ENCODE measurements at regions not wholly inside any gene's neighbourhood (a gene's known extent, or its start where the extent isn't known, plus 50 kb on each side); places are given as distances from the start of the nearest gene placed in this dataset.

GRCh38 chr9:13354733-13355132, 75.2 kb upstream of the MPDZ start:
- no peaks in the 10 kb centered on the region for H3K9me3 ChIP-seq (ENCODE audit: control insufficient read depth in 4 of 4, low read length in 3 of 4)
- peaks cover 0 to 10% (median 5%) of the 10 kb centered on the region in 4 donors for H3K4me1 ChIP-seq (ENCODE audit: control insufficient read depth in 4 of 4, insufficient read depth in 4 of 4, low read length in 3 of 4)
- no peak for DNase-seq (ENCODE audit: low spot score)
- H3K36me3 ChIP-seq (ENCODE audit: control insufficient read depth in 4 of 4, insufficient read depth in 3 of 4, low read depth in 1 of 4, low read length in 3 of 4) = no peaks in the 10 kb centered on the region
- WGBS = 88% methylated on average over 2 of the region's 2 CpGs
- no peaks in the 10 kb centered on the region for H3K27me3 ChIP-seq (ENCODE audit: control insufficient read depth in 4 of 4, insufficient read depth in 4 of 4, low read length in 3 of 4)
- TF ChIP-seq ZBTB33 (IDR thresholded peaks at IDR 0.05) = no peak
- no peak for TF ChIP-seq RXRA (IDR thresholded peaks at IDR 0.05)
- TF ChIP-seq MAX (IDR thresholded peaks at IDR 0.05) = no peak
- no peak for TF ChIP-seq HNF4A (conservative IDR thresholded peaks at IDR 0.05)
- TF ChIP-seq HNF4G (IDR thresholded peaks at IDR 0.05) = no peak
- no peak overlapping the region for H3K9ac ChIP-seq (ENCODE audit: low read depth in 1 of 2, low read length in 2 of 2)
- no peak overlapping the region for H3K4me3 ChIP-seq (ENCODE audit: low read depth in 1 of 3, low read length in 3 of 3)
- H3K27ac ChIP-seq (ENCODE audit: low read depth in 1 of 2, low read length in 2 of 2) = no peak overlapping the region

- TF ChIP-seq RXRA (IDR thresholded peaks at IDR 0.05) (peak in 1 of 2 donors; percentile 11), JUND (IDR thresholded peaks at IDR 0.05) (no peak), FOXA1 (IDR thresholded peaks at IDR 0.05) (no peak), ATF3 (IDR thresholded peaks at IDR 0.05) (no peak), RAD21 (IDR thresholded peaks at IDR 0.05) (no peak), HNF4A (conservative IDR thresholded peaks at IDR 0.05) (no peak)
- H3K9me3 ChIP-seq (ENCODE audit: control insufficient read depth in 4 of 4, low read length in 3 of 4) = no peaks in the 10 kb centered on the region
- no peak for DNase-seq (ENCODE audit: low spot score)
- peaks cover 0 to 10% (median 5%) of the 10 kb centered on the region in 4 donors for H3K4me1 ChIP-seq (ENCODE audit: control insufficient read depth in 4 of 4, insufficient read depth in 4 of 4, low read length in 3 of 4)
- no peaks in the 10 kb centered on the region for H3K36me3 ChIP-seq (ENCODE audit: control insufficient read depth in 4 of 4, insufficient read depth in 3 of 4, low read depth in 1 of 4, low read length in 3 of 4)
- no peaks in the 10 kb centered on the region for H3K27me3 ChIP-seq (ENCODE audit: control insufficient read depth in 4 of 4, insufficient read depth in 4 of 4, low read length in 3 of 4)
- 35% methylated on average over 4 of the region's 4 CpGs for WGBS
- no peak overlapping the region for H3K9ac ChIP-seq (ENCODE audit: low read depth in 1 of 2, low read length in 2 of 2)
- no peak overlapping the region for H3K4me3 ChIP-seq (ENCODE audit: low read depth in 1 of 3, low read length in 3 of 3)
- H3K27ac ChIP-seq (ENCODE audit: low read depth in 1 of 2, low read length in 2 of 2) = no peak overlapping the region
These were observed 73.0 kb upstream of the MPDZ start for GRCh38 chr9:13352451-13352979.

GRCh38 chr9:13351778-13352386, 72.4 kb upstream of the MPDZ start:
- TF ChIP-seq HNF4A (conservative IDR thresholded peaks at IDR 0.05) (no peak), RAD21 (IDR thresholded peaks at IDR 0.05) (peak; percentile 79 to 81), HNF4G (IDR thresholded peaks at IDR 0.05) (no peak), YY1 (IDR thresholded peaks at IDR 0.05) (no peak), NR2F2 (IDR thresholded peaks at IDR 0.05) (no peak), ATF3 (IDR thresholded peaks at IDR 0.05) (no peak), ZBTB33 (IDR thresholded peaks at IDR 0.05) (no peak), FOXA1 (IDR thresholded peaks at IDR 0.05) (no peak), RXRA (IDR thresholded peaks at IDR 0.05) (no peak), FOXA2 (IDR thresholded peaks at IDR 0.05) (no peak), CTCF (IDR thresholded peaks at IDR 0.05; ENCODE audit: low read depth, low read length, missing input control) (peak; percentile 45), EGR1 (IDR thresholded peaks at IDR 0.05; ENCODE audit: low read depth in 2 of 2) (no peak), GABPA (IDR thresholded peaks at IDR 0.05 in 1 of 2, conservative IDR thresholded peaks at IDR 0.05 in 1 of 2) (no peak), JUND (IDR thresholded peaks at IDR 0.05) (no peak)
- no peaks in the 10 kb centered on the region for H3K36me3 ChIP-seq (ENCODE audit: control insufficient read depth in 4 of 4, insufficient read depth in 3 of 4, low read depth in 1 of 4, low read length in 3 of 4)
- H3K4me1 ChIP-seq (ENCODE audit: control insufficient read depth in 4 of 4, insufficient read depth in 4 of 4, low read length in 3 of 4) = peaks cover 0 to 10% (median 5%) of the 10 kb centered on the region in 4 donors
- no peak for DNase-seq (ENCODE audit: low spot score)
- no peak overlapping the region for H3K27ac ChIP-seq (ENCODE audit: low read depth in 1 of 2, low read length in 2 of 2)
- WGBS = 11% methylated on average over 3 of the region's 3 CpGs
- no peaks in the 10 kb centered on the region for H3K27me3 ChIP-seq (ENCODE audit: control insufficient read depth in 4 of 4, insufficient read depth in 4 of 4, low read length in 3 of 4)
- H3K9me3 ChIP-seq (ENCODE audit: control insufficient read depth in 4 of 4, low read length in 3 of 4) = no peaks in the 10 kb centered on the region
- H3K9ac ChIP-seq (ENCODE audit: low read depth in 1 of 2, low read length in 2 of 2) = no peak overlapping the region
- H3K4me3 ChIP-seq (ENCODE audit: low read depth in 1 of 3, low read length in 3 of 3) = no peak overlapping the region
